ENCODE measurements at regions not wholly inside any gene's neighbourhood (a gene's known extent, or its start where the extent isn't known, plus 50 kb on each side); places are given as distances from the start of the nearest gene placed in this dataset.

DNA sequence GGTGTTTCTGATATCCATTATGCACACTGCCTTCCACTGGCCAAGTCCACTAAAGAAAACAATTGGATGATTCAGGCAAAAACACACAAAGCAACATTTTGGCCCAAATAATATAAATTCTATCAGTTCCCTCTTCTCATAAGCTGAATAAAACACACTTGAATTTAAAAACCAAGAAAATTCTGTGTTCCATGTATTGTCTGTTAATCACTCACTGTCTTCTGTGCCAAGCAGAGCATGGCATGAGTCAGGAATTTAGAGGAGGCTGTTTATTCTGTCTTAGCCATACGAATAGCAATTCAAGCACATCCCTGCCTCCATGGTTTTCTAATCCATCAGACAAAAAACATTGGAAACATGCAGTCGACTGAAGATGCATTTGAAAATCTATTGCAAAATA is 215.6 kb upstream of the UMPS start:
- no peak for DNase-seq
- H3K4me1 Mint-ChIP-seq = no peaks in the 10 kb centered on the region
- H3K27me3 Mint-ChIP-seq = peaks cover 33% of the 10 kb centered on the region
- H3K36me3 Mint-ChIP-seq = no peaks in the 10 kb centered on the region
- H3K9me3 Mint-ChIP-seq = no peaks in the 10 kb centered on the region
- no peak overlapping the region for H3K27ac Mint-ChIP-seq
- H3K4me3 Mint-ChIP-seq = no peak overlapping the region

DNA sequence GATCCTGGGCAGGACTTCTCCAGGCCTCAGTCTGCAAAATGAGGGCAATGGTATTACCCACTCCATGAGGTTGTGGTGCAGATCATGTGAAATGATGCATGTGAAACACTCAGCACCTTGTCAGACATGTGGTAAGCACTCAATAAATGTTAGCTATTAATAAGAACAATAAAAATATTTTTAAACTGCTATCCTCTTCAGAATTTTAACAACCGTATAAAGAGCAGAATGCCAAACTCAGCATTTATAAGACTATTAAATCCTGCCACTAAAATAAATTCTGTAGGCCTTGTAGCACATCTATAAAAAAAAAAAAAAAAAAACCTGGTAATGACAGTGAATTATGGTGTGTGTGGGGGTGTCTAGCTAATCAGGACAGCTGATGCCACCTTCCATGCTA is 213.9 kb upstream of the UMPS start:
- peaks cover 36% of the 10 kb centered on the region for H3K27me3 Mint-ChIP-seq
- H3K27ac Mint-ChIP-seq = no peak overlapping the region
- H3K4me3 Mint-ChIP-seq = no peak overlapping the region
- no peaks in the 10 kb centered on the region for H3K36me3 Mint-ChIP-seq
- H3K4me1 Mint-ChIP-seq = no peaks in the 10 kb centered on the region
- no peak for DNase-seq
- no peaks in the 10 kb centered on the region for H3K9me3 Mint-ChIP-seq

DNA sequence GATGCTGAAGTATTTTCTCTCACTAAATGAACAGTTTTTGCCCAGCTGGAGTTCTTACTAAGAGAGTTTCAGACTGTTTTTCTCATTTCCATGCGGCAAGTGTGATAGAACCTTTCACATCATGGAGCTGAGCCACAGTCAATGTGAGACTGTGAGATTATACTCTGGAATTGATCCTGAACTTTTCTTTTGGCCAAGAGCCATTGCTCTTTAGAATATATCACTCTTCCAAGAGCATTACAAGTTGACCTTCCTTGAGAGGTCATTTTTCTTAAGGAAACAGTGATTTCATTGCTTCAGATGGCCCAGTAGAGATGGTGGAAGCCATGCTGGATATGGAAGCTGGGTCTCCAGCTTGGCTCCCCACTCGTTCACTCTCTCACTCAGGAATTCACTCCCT is 212.9 kb upstream of the UMPS start:
- no peak for DNase-seq
- H3K27ac Mint-ChIP-seq = no peak overlapping the region
- no peak overlapping the region for H3K4me3 Mint-ChIP-seq
- peaks cover 36% of the 10 kb centered on the region for H3K27me3 Mint-ChIP-seq
- no peaks in the 10 kb centered on the region for H3K4me1 Mint-ChIP-seq
- no peaks in the 10 kb centered on the region for H3K9me3 Mint-ChIP-seq
- H3K36me3 Mint-ChIP-seq = no peaks in the 10 kb centered on the region

DNA sequence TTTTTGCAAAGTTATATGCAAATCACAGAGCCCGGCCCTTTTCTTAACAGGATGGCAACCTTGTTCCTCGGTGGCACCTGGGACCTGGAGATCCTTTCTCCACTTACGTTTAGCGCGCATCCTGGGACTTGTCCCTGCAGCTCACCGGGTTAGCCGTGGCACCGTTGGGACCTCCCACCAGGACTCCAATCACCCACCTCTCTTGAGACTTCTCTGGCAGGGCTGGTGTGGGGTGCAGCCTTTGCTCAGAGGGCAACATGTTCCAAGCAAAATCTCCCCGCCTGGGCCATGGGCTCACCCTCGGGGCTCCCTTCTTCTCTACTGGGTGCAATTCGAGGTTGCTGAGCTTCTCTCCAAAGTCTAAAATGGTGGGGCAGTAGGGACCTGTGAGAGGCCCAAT is 211.9 kb upstream of the UMPS start:
- no peak overlapping the region for H3K27ac Mint-ChIP-seq
- peaks cover 36% of the 10 kb centered on the region for H3K27me3 Mint-ChIP-seq
- no peaks in the 10 kb centered on the region for H3K36me3 Mint-ChIP-seq
- H3K9me3 Mint-ChIP-seq = no peaks in the 10 kb centered on the region
- no peak for DNase-seq
- no peaks in the 10 kb centered on the region for H3K4me1 Mint-ChIP-seq
- no peak overlapping the region for H3K4me3 Mint-ChIP-seq

DNA sequence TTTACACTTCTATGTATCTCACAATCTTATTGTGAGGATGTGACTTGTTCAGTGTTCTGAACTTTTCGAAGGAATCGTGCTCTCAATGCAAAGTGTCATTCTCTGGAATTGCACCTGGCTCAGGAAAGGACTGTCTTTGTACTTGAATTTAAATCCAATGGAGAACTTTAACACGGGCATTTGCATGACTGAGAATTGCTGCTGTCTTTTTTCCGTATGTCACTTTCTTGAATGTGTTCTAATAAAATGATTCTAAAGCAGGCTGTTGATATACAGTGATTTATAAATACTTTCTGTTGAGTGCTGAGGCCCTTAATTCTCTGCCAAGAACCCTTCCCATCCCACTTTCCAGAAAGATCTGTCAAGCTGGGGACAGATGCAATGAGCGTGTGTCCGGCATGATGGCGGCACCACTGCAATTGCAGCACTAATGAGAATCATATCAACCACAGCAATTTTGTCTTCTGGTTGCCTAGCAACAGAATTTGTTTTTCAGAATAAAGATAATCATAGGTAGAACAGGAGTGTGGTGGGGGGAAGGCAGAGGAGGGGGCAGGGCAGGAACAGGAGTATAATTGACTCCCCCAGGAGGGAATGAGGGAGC is 210.6 kb upstream of the UMPS start:
- peaks cover 34% of the 10 kb centered on the region for H3K27me3 Mint-ChIP-seq
- H3K9me3 Mint-ChIP-seq = no peaks in the 10 kb centered on the region
- H3K27ac Mint-ChIP-seq = no peak overlapping the region
- DNase-seq = no peak
- H3K36me3 Mint-ChIP-seq = no peaks in the 10 kb centered on the region
- H3K4me1 Mint-ChIP-seq = no peaks in the 10 kb centered on the region
- H3K4me3 Mint-ChIP-seq = no peak overlapping the region

DNA sequence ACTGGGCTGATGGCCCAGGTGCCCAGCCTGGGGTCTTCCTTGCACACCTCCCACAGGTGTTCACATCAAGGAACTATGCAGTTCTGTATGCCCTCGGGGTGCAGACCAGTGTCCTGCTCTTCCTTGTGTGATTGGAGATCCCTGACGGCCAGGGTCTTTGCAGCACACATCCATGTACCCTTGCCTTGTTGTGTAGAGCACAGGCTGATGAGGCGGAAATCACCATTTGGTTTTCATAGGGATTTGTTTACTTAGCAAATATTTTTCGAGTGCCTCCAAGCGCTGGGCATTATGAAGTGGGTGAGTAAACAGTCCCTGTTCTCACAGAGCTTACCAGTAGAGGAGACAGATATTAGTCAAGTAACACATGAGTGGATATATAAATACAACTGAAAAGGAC is 209.3 kb upstream of the UMPS start:
- peaks cover 34% of the 10 kb centered on the region for H3K27me3 Mint-ChIP-seq
- H3K4me1 Mint-ChIP-seq = no peaks in the 10 kb centered on the region
- no peak for DNase-seq
- no peaks in the 10 kb centered on the region for H3K36me3 Mint-ChIP-seq
- H3K4me3 Mint-ChIP-seq = no peak overlapping the region
- peaks cover 3% of the 10 kb centered on the region for H3K9me3 Mint-ChIP-seq
- H3K27ac Mint-ChIP-seq = no peak overlapping the region

DNA sequence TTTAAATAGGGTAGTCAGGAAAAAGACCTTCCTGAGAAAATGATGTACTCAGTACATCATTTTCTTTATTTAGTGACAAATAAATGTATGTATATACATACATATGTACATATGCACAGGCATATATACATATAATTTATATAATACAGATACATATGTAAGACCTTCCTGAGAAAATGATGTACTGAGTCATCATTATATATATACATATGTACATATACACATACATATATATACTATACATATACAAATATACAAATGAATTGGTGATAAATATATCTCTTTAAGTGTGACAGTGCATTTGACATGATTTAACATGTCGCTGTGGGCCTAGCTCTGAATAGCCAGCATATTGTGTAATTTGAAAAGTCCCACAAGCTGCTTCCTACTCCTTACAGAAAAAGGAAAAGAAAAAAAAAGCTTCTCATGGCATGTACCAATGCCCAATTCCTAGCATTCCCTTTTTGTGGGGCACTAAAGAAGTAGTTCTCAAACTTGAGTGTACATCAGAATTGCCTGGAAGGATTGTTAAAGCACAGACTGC is 208.1 kb upstream of the UMPS start:
- H3K27ac Mint-ChIP-seq = no peak overlapping the region
- peaks cover 3% of the 10 kb centered on the region for H3K9me3 Mint-ChIP-seq
- no peaks in the 10 kb centered on the region for H3K36me3 Mint-ChIP-seq
- H3K4me3 Mint-ChIP-seq = no peak overlapping the region
- DNase-seq = no peak
- no peaks in the 10 kb centered on the region for H3K4me1 Mint-ChIP-seq
- peaks cover 35% of the 10 kb centered on the region for H3K27me3 Mint-ChIP-seq

DNA sequence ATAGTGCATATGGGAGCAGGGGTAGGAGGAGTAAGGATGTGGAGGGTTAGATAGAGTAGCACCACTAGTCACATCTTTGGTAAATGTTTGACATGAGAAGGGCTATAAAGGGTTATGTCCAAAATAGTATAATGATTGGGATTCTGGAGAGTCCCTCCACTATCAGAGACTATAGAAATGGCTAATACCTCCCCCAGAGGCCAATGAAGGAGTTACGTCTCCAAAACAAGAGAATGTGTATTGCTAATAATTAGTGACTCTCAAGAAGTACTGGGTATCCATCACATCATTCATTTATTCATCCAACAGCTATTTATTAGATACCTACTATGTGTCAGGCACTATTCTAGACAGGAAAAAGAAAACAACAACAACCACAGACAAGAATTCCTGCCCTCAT is 203.7 kb upstream of the UMPS start:
- no peak overlapping the region for H3K4me3 Mint-ChIP-seq
- H3K4me1 Mint-ChIP-seq = no peaks in the 10 kb centered on the region
- H3K27ac Mint-ChIP-seq = no peak overlapping the region
- no peaks in the 10 kb centered on the region for H3K36me3 Mint-ChIP-seq
- H3K27me3 Mint-ChIP-seq = peaks cover 27% of the 10 kb centered on the region
- peaks cover 3% of the 10 kb centered on the region for H3K9me3 Mint-ChIP-seq
- DNase-seq = no peak

DNA sequence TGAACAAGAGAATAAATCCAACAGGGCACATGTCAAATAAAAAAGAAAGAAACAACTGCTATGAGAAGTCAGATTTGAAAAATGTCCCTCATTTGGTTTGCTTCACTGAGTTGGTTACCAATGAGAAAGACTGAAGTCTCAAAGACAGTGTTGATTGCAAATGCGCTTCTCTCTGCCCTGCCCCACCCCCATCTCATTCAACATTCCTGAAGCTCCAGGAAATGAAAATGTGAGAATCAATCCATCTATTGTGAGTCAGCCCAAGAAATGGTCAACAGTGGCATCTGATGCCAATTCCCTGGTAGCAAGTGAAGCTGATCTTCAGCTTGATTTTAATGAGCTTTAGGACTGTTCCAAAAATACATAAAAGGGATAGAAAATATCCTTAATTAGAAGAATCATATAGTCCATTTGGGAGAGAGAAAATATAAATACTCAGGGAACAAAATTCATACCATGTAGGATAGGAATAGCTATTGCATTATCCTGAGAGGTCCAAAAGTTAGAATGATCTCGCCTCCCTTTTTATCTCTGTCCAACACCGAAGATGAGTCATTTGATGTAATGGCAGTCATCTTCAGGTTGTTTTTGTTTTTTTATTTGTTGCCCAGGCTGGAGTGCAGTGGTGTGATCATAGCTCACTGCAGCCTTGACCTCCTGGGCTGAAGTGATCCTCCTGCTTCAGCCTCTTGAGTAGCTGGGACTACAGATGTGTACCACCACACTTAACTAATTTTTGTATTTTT is 200.3 kb upstream of the UMPS start:
- Mint-ChIP-seq H3K27me3 (peaks cover 36% of the 10 kb centered on the region), H3K4me3 (no peak overlapping the region), H3K27ac (no peak overlapping the region), H3K9me3 (peaks cover 2% of the 10 kb centered on the region), H3K36me3 (no peaks in the 10 kb centered on the region), H3K4me1 (no peaks in the 10 kb centered on the region)
- no peak for DNase-seq

DNA sequence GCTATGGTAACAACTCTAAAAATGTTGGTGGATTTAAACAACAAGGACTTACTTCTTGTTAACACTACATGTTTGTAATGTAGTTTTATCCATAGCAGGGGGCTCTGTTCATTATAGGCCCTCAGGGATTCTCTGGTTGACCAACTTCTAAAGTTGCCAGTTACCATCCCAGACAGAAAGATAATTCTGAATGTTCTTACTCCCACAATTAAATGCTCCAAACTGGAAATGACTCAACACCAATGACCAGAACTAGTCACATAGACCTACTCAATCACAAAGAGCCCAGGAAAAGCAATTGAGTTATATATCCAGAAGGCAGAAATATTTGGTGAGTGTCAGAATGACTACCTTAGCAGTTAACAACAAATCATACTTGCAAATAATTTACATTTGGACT is 199.3 kb upstream of the UMPS start:
- H3K36me3 Mint-ChIP-seq = no peaks in the 10 kb centered on the region
- no peaks in the 10 kb centered on the region for H3K9me3 Mint-ChIP-seq
- no peak overlapping the region for H3K27ac Mint-ChIP-seq
- no peak for DNase-seq
- no peaks in the 10 kb centered on the region for H3K4me1 Mint-ChIP-seq
- H3K27me3 Mint-ChIP-seq = peaks cover 36% of the 10 kb centered on the region
- H3K4me3 Mint-ChIP-seq = no peak overlapping the region

DNA sequence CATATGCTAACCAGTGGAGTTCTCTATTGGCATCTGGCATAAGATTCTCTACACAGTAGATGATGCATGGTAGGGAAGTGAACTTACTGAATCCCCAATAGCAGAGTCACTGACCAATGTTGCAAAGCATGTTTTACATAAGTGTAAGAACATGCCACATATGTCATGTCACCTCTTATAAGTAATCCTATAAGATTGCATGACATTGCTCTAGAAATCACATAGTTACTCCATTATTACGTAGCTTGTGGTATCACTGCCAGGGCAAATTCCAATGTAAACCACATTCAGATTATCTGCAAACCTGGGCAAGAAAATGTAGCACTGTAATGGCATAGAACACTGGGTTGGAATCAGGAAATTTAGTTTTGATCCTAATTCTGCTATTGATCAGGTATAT is 198.2 kb upstream of the UMPS start:
- no peaks in the 10 kb centered on the region for H3K36me3 Mint-ChIP-seq
- H3K4me1 Mint-ChIP-seq = no peaks in the 10 kb centered on the region
- H3K4me3 Mint-ChIP-seq = no peak overlapping the region
- DNase-seq = no peak
- H3K27ac Mint-ChIP-seq = no peak overlapping the region
- H3K9me3 Mint-ChIP-seq = no peaks in the 10 kb centered on the region
- H3K27me3 Mint-ChIP-seq = peaks cover 32% of the 10 kb centered on the region

DNA sequence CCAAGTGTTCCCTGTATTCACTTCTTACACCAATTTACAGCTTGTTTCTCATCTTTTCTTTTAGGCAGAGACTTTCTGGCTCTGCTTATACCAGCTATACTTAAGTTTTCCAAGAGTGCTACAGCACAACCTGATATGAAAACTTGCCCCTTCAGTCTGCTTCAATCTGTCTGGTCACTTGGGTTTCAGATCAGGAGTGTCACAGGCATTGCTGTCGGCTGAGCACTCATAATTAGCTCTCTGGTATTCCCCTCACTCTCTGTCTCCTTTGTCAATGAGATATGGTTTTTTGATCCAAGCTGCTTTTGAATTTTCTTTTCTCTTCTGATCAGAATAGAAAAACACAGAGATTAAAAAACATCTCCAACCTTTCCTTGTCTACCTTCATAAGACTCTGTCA is 194.9 kb upstream of the UMPS start:
- H3K27ac Mint-ChIP-seq = no peak overlapping the region

DNA sequence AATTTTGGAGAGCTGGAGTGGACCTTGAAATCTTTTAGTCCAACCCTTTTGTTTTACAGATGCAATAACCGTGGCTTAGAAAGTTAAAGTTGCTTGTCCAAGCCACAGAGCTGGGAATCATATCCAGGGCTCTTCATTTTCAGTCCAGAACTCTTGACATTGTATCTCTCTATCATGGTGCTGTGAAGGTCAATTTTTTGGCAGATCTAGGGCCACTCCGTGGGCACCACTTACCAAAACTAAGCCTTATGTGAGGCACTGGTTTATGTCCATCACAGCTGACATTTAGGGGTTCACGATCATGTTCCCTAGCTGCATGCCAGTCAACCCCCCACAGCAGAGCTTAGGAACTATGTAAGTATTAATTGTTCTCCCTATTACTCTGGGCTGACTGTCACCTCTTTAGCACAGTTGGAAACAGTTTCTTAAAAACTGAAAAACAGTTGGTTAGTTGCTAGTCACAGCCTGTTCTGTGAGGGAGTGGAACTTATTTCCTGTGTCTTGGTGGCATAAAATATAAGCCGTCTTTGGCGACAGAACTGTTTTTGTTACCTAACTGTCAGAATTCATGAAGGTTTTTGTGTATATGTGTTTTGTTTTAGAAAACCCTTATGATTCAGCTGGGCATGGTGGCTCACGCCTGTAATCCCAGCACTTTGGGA is 189.6 kb upstream of the UMPS start:
- H3K27me3 Mint-ChIP-seq = peaks cover 4% of the 10 kb centered on the region
- no peak for DNase-seq
- H3K9me3 Mint-ChIP-seq = no peaks in the 10 kb centered on the region
- no peaks in the 10 kb centered on the region for H3K4me1 Mint-ChIP-seq
- H3K27ac Mint-ChIP-seq = no peak overlapping the region
- no peaks in the 10 kb centered on the region for H3K36me3 Mint-ChIP-seq
- no peak overlapping the region for H3K4me3 Mint-ChIP-seq

More for the DNA sequence above, 194.9 kb upstream of the UMPS start:
- no peak overlapping the region for H3K4me3 Mint-ChIP-seq
- no peak for DNase-seq
- H3K4me1 Mint-ChIP-seq = no peaks in the 10 kb centered on the region
- H3K36me3 Mint-ChIP-seq = no peaks in the 10 kb centered on the region
- H3K27me3 Mint-ChIP-seq = peaks cover 22% of the 10 kb centered on the region
- no peaks in the 10 kb centered on the region for H3K9me3 Mint-ChIP-seq

DNA sequence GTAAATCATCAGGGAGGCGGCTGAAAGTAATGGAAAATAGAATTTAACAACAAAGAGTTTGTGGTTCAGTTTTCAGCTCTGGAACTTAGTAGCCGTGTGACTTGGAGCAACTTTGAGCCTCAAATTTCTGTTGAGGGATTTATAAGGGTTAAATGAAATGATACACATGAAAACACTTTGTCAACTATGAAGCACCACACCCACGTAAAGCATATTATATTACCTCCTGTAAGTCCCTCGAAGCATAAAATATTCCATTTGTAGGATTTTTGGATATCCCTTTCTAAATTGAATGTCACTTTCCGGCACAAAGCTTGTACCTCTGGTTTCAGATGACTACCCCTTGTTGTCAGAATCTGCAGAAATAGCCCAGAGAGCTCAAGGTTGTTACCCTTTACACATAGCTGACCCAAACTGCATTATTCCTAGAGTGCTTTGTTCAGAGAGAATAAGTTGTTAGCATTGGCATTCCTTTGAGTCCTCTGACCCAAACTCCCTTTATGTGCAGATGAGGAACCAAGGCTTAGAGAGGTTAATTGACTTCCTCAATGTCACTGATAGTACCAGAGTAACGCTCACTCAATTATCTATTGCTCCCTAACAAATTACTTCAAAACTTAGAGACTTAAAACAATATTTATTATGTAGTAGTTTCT is 187.9 kb upstream of the UMPS start:
- Mint-ChIP-seq H3K4me3 (no peak overlapping the region), H3K4me1 (no peaks in the 10 kb centered on the region), H3K9me3 (no peaks in the 10 kb centered on the region), H3K27ac (no peak overlapping the region), H3K36me3 (no peaks in the 10 kb centered on the region), H3K27me3 (peaks cover 8% of the 10 kb centered on the region)
- DNase-seq = no peak

DNA sequence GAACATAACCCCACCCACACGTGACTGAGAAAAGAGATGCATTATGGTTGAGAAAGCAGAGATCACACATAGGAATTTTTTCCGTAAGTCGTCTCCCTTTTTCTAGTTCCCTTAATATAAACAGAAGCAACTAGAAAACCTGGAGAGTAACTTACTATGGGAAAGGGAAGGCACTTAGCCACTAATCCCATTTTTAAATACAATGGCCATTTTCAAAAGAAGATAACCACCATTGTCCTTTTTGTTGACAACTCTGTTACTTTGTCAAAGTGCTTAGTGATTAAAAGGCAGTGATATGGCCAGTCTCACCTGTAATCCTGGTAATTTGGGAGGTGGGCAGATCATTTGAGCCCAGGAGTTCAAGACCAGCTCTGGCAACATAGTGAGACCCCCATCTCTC is 184.4 kb upstream of the UMPS start:
- Mint-ChIP-seq H3K4me3 (no peak overlapping the region), H3K36me3 (no peaks in the 10 kb centered on the region), H3K27me3 (peaks cover 36% of the 10 kb centered on the region)

More for the DNA sequence above, 184.4 kb upstream of the UMPS start:
- Mint-ChIP-seq H3K27ac (no peak overlapping the region), H3K4me1 (no peaks in the 10 kb centered on the region), H3K9me3 (no peaks in the 10 kb centered on the region)
- no peak for DNase-seq
